Keratinocyte (primary cell): ENCODE measurements at regions not wholly inside any gene's neighbourhood (a gene's known extent, or its start where the extent isn't known, plus 50 kb on each side); places are given as distances from the start of the nearest gene placed in this dataset.

Experiments
- DNase-seq: peaks from one replicate; pipeline ENCODE4 v3.0.0-alpha.2; 2011; ENCODE audit warnings: low read depth, missing footprints, low spot score
- FAIRE-seq: peaks from 2 replicates; lab custom pipeline; 2011; peaks lifted over from hg19 to GRCh38; lab: Jason Lieb, UNC
- H2AFZ ChIP-seq: 2 replicates; pipeline ENCODE4 v1.6.0; 2012; ENCODE audit warnings: low read length, control low read depth, inconsistent platforms; ENCODE audit not compliant: control insufficient read depth
- H3K27ac ChIP-seq: 2 replicates; pipeline ENCODE4 v1.5.1; 2011; ENCODE audit warnings: low read length; ENCODE audit not compliant: control insufficient read depth, insufficient read depth
- H3K27me3 ChIP-seq: 3 replicates; pipeline ENCODE4 v1.6.0; 2011; ENCODE audit warnings: low read length; ENCODE audit not compliant: control insufficient read depth, insufficient read depth; ENCODE audit errors: extremely low read depth
- H3K36me3 ChIP-seq, 2 experiments: 2 replicates in 1 of 2; 3 replicates in 1 of 2; pipeline ENCODE4 v1.5.1; 2011; ENCODE audit warnings: low read length in 2 of 2, mild to moderate bottlenecking in 1 of 2; ENCODE audit not compliant: control insufficient read depth in 2 of 2, insufficient read depth in 2 of 2; ENCODE audit errors: extremely low read depth in 1 of 2
- H3K4me1 ChIP-seq: 3 replicates; pipeline ENCODE4 v1.5.1; 2011; ENCODE audit warnings: low read length; ENCODE audit not compliant: control insufficient read depth, insufficient read depth; ENCODE audit errors: extremely low read depth
- H3K4me2 ChIP-seq: 3 replicates; pipeline ENCODE4 v1.6.0; 2011; ENCODE audit warnings: low read depth, low read length; ENCODE audit not compliant: control insufficient read depth, insufficient read depth; ENCODE audit errors: extremely low read depth
- H3K4me3 ChIP-seq, 3 experiments: fragments of 200-600 bp in 1 of 3; sonication (generic) in 1 of 3; 2 replicates in 2 of 3; 3 replicates in 1 of 3; pipeline ENCODE4 v1.5.1; 2011 to 2016; ENCODE audit warnings: low read length in 3 of 3, mild to moderate bottlenecking in 3 of 3, control low read depth in 2 of 3, inconsistent platforms in 1 of 3, low read depth in 1 of 3, mixed read lengths in 1 of 3, mixed run types in 1 of 3, moderate library complexity in 1 of 3; ENCODE audit not compliant: control insufficient read depth in 2 of 3, insufficient read depth in 2 of 3; ENCODE audit errors: extremely low read depth in 1 of 3
- H3K79me2 ChIP-seq: 2 replicates; pipeline ENCODE4 v1.6.0; 2012; ENCODE audit warnings: low read length; ENCODE audit not compliant: control insufficient read depth, insufficient read depth
- H3K9ac ChIP-seq: 3 replicates; pipeline ENCODE4 v1.6.0; 2011; ENCODE audit warnings: low read length; ENCODE audit not compliant: control insufficient read depth, insufficient read depth; ENCODE audit errors: extremely low read depth
- H3K9me1 ChIP-seq: 3 replicates; pipeline ENCODE4 v1.6.0; 2011; ENCODE audit warnings: low read length; ENCODE audit not compliant: control insufficient read depth, insufficient read depth; ENCODE audit errors: extremely low read depth
- H3K9me3 ChIP-seq: 2 replicates; pipeline ENCODE4 v1.5.1; 2012; ENCODE audit warnings: low read depth, low read length; ENCODE audit not compliant: control insufficient read depth
- H4K20me1 ChIP-seq: 3 replicates; pipeline ENCODE4 v1.6.0; 2011; ENCODE audit warnings: low read length; ENCODE audit not compliant: control insufficient read depth, insufficient read depth; ENCODE audit errors: extremely low read depth
- CTCF ChIP-seq, 3 experiments: IDR thresholded peaks in 1 of 3; conservative IDR thresholded peaks in 1 of 3; optimal IDR thresholded peaks in 1 of 3; 2 replicates in 2 of 3; 3 replicates in 1 of 3; pipeline versions ENCODE3 to v1.5.1; 2011; ENCODE audit warnings: low read length in 3 of 3, mild to moderate bottlenecking in 3 of 3, moderate library complexity in 2 of 3, control low read depth in 1 of 3, inconsistent platforms in 1 of 3; ENCODE audit not compliant: insufficient read depth in 2 of 3; ENCODE audit errors: extremely low read depth in 1 of 3
- EZH2 ChIP-seq: IDR thresholded peaks from one replicate; pipeline ENCODE4 v1.6.1; 2012; ENCODE audit warnings: inconsistent platforms, mild to moderate bottlenecking, low read length, moderate library complexity
- dilution Hi-C: fragments of 300-500 bp; cut with MboI; formaldehyde crosslinking; loops from one replicate; pipeline ENCODE4 v1.7.0; 2020; ENCODE audit warnings: low sequenced_read_pairs; ENCODE audit not compliant: extremely low pct_ligation_motif_present

GRCh38 chr21:15289246-15289645 is 224.4 kb upstream of the NRIP1 start:
- Histone ChIP-seq H3K9ac (no peak overlapping the region), H3K36me3 (no peaks in the 10 kb centered on the region), H3K4me2 (no peak overlapping the region), H3K27me3 (no peaks in the 10 kb centered on the region), H3K4me3 (no peak overlapping the region), H3K9me1 (no peaks in the 10 kb centered on the region), H3K4me1 (peaks cover 27% of the 10 kb centered on the region), H4K20me1 (no peaks in the 10 kb centered on the region), H3K9me3 (no peaks in the 10 kb centered on the region), H2AFZ (no peak overlapping the region), H3K27ac (no peak overlapping the region), H3K79me2 (no peaks in the 10 kb centered on the region)
- TF ChIP-seq CTCF (optimal IDR thresholded peaks at IDR 0.05 in 1 of 3, IDR thresholded peaks at IDR 0.05 in 1 of 3, conservative IDR thresholded peaks at IDR 0.05 in 1 of 3; ENCODE audit: extremely low read depth in 1 of 3, insufficient read depth in 2 of 3, low read length in 3 of 3), result no peak
- TF ChIP-seq EZH2, result no peak
- dilution Hi-C loops, result no loop called here
- no peak for FAIRE-seq
- DNase-seq, result no peak

- no peak for DNase-seq
Measured at GRCh38 chr21:15289896-15290841, 225.4 kb upstream of the NRIP1 start.

More at GRCh38 chr21:15289896-15290841, 225.4 kb upstream of the NRIP1 start:
- Histone ChIP-seq H2AFZ (no peak overlapping the region), H3K4me1 (peaks cover 27% of the 10 kb centered on the region), H4K20me1 (no peaks in the 10 kb centered on the region), H3K9me3 (no peaks in the 10 kb centered on the region), H3K4me3 (no peak overlapping the region), H3K9me1 (no peaks in the 10 kb centered on the region), H3K9ac (no peak overlapping the region), H3K4me2 (no peak overlapping the region), H3K27ac (no peak overlapping the region), H3K79me2 (no peaks in the 10 kb centered on the region), H3K36me3 (no peaks in the 10 kb centered on the region), H3K27me3 (no peaks in the 10 kb centered on the region)
- FAIRE-seq, result no peak
- dilution Hi-C loops, result no loop called here
- TF ChIP-seq EZH2 (no peak), CTCF (optimal IDR thresholded peaks at IDR 0.05 in 1 of 3, IDR thresholded peaks at IDR 0.05 in 1 of 3, conservative IDR thresholded peaks at IDR 0.05 in 1 of 3; ENCODE audit: extremely low read depth in 1 of 3, insufficient read depth in 2 of 3, low read length in 3 of 3) (no peak)
